Fibroblast of mammary gland (primary cell): ENCODE measurements at regions not wholly inside any gene's neighbourhood (a gene's known extent, or its start where the extent isn't known, plus 50 kb on each side); places are given as distances from the start of the nearest gene placed in this dataset.

ENCODE experiments used
- DNase-seq: peaks from one replicate; pipeline ENCODE4 v3.0.0-alpha.2; 2010; ENCODE audit warnings: low read depth
- H3K4me3 ChIP-seq: 2 replicates; pipeline ENCODE4 v1.5.1; 2011; ENCODE audit warnings: low read depth, mild to moderate bottlenecking, low read length, moderate library complexity; ENCODE audit not compliant: control insufficient read depth
- CTCF ChIP-seq: conservative IDR thresholded peaks from 2 replicates; pipeline ENCODE4 v1.5.1; 2011; ENCODE audit warnings: low read depth, low read length, inconsistent platforms; ENCODE audit not compliant: control insufficient read depth, insufficient read depth

DNA sequence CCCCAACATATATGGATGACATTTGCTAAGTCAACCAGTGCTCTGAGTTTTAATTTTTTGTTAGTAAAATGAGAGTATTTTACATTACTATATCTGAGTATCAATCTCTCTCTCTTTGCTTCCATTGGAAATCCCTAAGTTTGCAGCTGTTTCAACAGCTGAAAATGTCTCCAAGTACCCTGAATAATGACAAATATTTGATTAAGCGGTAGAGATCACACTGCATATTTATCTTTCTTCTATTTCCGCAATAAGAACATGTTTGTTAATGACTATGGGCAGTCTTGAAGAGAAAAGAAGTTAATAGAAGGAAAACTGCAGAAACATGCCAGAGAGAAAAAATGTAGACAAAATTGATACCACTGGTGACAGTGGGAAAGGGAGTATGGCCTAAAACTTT, 1117.5 kb downstream of the NCAM2 start:
- no peak overlapping the region for H3K4me3 ChIP-seq
- no peak for TF ChIP-seq CTCF
- DNase-seq: no peak

GRCh38 chr21:22120616-22121266, 1122.5 kb downstream of the NCAM2 start:
- TF ChIP-seq CTCF: peak; percentile 6
- DNase-seq: peak; percentile 1
- no peak overlapping the region for H3K4me3 ChIP-seq

- no peak overlapping the region for H3K4me3 ChIP-seq
- no peak for TF ChIP-seq CTCF
- DNase-seq: no peak
These were observed 1127.4 kb downstream of the NCAM2 start for GRCh38 chr21:22125581-22125980.

DNA sequence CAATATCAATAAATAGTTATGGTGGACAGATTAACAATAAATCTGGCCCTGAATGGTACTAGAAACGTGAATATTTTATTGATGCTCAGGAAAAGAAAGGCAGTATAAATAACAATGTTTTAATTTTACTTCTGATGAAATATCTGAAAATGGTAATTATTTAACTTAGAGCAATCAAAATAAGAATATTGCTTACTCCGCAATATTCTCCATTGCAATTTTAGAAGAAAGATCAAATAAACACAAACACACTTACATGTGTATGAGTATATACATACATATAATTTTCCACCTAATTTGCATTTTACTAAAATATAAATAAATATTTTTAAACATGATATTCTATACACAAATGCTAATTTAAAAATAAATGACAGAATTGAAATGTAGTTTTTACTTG, 1130.5 kb downstream of the NCAM2 start:
- DNase-seq: no peak
- no peak for TF ChIP-seq CTCF

GRCh38 chr21:22132358-22133071, 1134.3 kb downstream of the NCAM2 start:
- no peak overlapping the region for H3K4me3 ChIP-seq
- no peak for DNase-seq
- TF ChIP-seq CTCF: no peak

More for the DNA sequence above, 1130.5 kb downstream of the NCAM2 start:
- no peak overlapping the region for H3K4me3 ChIP-seq

DNA sequence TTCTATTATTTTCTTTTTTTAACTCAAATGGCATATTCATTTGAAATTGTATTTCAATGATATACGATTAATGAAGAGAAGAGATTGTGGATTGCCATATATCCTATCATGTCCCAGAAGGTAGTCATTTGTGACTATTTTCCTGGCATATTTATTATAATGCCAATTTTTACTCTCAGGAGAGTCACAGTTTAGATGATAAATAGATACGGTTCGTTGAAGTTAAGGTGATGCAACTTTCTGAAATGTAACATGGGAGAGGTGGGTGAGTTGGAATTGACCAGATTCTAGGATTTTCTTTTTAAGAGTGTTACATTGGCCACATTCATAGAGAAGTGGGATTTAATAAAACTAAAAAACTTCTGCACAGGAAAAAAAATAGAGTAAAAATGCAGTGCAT, 1138.5 kb downstream of the NCAM2 start:
- DNase-seq: no peak
- TF ChIP-seq CTCF: no peak
- no peak overlapping the region for H3K4me3 ChIP-seq
